CD4-positive, alpha-beta T cell treated with Interleukin-15 for 1 hour (primary cell): ENCODE measurements at regions not wholly inside any gene's neighbourhood (a gene's known extent, or its start where the extent isn't known, plus 50 kb on each side); places are given as distances from the start of the nearest gene placed in this dataset.

ENCODE experiments used
- DNase-seq: peaks from one replicate; pipeline ENCODE4 v3.0.0-alpha.2; 2020

DNA sequence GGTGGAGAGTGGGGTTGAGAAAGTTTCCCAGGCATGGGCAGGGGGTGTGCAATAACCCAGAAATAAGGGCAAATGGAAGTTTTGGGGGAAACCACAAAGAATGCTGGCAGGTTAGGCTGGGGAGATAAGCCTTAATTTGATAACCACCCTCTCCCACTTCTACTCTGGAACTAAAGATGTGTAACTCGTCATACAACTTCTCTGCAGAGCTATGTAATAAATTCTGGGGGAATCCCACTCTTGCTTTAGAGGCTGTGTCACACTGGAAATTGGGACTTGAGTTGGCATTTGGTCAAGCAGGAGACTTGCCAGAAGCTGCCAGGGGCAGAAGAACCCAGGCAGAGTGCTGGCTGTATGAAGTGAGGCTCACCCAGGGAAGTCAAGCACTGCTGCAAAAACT is 170.9 kb upstream of the CPEB2 start:
- DNase-seq: no peak

DNA sequence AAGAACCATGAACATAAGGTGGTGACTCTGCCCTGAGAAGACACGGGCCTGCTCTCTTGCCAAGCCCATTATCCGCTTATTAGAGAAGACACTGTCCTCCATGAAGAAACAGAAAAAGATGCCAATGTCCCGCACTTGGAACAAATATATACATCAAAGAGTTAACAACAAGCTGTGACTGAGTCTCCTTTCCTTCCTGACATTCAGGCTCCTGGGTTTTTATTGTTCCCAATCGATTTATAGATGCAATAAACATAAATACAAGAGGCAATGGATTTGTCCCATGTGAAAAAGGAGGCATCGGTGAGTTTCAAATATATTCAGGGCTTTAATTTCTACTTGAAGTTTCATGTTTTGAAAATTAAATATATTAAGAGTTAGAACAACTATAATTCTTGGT is 169.2 kb upstream of the CPEB2 start:
- no peak for DNase-seq

DNA sequence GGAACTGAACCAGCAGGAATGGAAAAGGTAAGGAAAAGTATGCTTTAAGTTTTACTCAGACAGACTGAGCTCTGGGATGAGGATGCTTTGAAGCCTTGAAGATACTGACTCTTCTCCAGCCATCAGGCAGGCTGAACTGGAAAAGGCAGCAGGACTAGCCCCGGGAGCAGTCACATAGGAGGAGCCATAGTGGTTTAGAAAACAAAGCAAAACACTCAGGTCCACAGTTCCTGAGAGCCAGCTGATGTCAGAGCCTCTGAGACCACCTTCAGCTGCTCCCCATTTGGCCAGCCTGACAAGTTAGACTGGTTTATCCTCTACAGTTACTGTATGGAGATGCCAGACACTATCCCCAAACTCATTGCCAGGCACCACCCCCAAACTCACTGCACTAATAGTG is 167.9 kb upstream of the CPEB2 start:
- DNase-seq: no peak

DNA sequence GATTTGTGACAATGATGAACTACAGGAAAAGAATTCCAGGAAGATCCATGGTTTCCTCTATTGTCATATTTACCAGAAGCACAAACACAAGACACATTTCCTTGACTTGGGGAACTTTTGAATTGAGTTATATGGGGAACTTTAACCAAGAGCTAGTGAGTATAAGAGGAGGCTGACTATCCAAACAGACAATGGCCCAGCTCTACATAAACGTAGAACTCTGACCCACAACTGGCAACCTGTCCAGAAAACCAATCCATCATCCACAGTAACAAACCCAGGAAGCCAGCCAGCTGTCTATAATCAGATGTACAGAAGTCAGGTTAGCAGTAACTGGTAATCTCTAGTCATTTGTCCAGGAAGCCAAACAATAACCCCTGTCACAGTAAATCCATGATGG is 167.0 kb upstream of the CPEB2 start:
- DNase-seq: no peak

DNA sequence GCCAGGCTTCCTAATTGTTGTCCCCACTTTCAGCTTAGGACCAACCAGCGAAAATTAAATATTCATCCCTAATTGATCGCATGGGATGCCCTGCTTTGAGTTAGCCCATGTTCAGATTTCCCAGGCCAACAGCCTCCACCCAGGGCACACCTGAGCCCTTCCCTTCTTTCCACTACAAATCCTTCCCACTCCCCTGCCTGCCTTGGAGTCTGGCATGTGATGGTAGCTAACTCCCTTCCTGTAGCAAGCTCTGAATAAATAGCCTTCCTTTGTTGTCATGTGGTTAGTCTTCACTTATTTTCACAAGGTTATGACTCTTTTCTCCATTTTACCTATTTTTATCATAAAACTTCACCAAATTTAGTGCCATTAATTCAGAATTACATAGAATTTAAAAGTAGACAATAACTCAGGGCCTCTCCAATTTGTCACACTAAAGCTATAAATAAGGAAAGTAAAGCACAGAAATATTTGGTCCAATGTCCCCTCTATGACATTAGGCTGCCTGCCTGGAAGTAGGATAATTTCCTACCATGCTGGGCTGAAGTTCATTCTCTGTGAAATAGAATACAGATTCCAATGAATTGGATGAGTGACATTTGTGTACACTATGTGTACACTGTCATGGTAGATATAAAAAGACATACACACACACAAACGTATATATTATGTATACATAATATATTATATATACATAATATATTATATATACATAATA is 166.4 kb upstream of the CPEB2 start:
- DNase-seq: no peak

DNA sequence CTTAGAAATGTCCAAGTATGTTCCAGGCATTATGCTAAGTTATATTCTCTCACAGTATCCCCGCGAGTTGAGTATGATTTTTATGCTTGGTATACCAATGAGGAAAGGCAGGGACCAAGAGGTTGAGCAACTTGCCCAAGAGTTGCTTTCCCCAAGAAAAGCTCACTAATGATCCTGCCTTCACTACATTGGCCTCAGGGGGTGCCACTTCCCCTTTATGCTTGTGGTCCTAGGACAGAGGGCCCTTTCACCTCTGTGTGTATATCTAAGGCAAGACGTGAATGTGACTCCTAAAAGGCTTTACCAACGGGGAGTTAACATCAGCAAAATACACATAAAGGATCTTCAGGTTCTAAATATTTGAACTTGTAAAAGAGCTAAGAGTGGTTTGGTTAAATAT is 164.4 kb upstream of the CPEB2 start:
- DNase-seq: no peak

DNA sequence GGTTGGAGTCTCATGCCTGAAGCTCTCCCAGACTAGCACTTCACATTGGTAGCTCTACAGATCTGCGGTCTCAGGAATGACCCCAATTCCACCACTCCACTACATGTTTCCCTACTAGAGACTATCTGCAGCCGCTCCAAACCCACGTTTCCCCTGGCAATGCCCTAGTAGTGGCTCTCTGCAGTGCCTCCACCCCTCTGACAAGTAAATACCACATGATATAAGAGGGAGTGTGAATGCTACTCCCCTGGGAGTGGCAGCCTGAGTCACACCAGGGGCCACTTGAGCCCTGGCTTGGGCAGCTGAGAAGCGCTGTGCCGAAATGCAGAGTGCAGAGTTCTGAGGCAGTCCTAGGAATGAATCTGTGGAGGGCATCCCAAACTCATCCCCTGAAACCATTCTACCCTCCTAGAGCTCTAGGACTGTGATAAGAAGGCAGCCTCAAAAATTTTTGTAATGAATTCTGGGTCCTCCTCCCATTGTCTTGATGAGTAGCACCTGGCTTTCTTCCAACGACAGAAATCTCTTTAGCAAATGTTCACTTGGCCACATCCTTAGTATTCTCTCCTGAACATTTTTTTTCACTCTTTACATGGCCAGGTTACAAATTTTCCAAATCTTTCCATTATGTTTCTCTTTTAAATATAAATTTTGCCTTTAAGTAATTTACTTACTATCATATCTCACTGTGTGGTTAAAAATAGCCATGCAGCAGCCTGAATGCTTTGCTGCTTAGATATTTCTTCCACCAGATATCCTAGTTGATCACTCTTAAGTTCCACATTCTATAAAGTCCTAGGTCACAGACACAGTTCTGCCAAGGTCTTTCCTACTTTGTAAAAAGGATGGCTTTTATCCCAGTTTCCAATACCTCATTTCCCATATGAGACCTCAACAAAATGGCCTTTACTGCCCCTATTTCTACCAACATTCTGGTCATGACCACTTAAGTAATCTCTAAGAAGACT is 160.2 kb upstream of the CPEB2 start:
- DNase-seq: no peak

DNA sequence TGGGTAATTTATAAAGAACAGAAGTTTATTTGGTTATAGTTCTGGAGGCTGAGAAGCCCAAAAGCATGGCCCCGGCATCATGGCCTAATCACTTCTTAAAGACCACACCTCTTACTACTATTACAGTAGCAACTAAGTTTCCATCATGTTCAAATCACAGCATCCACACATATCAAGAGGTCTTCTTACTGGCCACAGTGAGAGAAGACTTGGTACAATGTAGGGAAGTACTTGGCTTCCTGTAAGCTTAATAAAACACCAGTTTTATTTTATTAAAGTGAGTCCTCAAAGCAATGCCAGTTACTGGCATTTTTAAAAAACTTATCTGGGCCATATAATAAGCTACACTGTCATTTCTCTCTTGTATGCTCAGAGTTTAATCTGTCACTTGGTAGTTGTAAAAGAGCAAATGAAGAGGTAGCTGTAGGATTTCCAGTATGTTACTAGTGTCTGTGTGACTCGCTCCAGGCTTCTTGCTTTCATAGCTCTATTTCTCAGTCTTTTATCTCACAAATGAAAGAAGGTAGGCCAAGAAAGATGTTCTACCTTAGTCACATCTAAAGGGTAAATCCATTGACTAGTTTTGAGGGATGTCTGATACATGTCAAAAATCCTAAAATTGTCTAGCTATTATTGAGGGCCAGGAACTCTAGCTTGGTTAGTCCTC is 159.2 kb upstream of the CPEB2 start:
- DNase-seq: no peak

DNA sequence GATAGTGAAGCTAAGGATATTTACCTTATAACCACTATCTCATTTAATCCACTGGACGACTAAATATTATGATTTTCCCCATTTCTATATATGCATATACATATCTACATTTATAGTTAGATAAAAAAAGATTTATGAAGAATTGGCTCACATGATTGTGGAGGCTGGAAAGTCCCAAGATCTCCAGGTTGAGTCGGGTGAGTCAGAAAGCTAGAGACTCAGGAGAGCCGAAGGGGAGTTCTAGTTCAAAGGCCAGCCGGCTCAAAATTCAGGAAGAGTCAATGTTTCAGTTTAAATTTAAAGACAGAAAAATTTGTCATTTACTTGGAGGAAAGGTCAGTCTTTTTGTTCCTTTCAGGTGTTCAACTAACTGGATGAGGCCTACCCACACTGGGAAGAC is 158.2 kb upstream of the CPEB2 start:
- no peak for DNase-seq

DNA sequence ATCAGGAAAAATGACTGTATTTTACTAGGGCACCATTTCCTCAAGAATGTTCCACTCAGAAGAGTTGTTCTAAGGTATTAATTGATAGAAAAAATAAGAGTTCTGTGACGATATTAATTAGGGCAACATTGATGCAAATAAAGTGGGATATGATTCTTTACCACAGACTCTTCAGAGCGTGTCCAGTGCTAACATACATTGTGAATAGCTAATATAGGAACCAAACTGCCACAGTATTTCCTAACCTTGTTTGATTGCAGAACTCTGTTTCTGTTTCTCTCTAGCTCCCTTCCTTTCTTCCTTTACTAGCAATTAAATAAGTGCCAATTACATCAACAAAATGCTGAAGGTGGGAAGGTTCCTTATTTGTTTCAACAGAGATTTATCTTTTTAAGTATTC is 154.1 kb upstream of the CPEB2 start:
- DNase-seq: no peak

DNA sequence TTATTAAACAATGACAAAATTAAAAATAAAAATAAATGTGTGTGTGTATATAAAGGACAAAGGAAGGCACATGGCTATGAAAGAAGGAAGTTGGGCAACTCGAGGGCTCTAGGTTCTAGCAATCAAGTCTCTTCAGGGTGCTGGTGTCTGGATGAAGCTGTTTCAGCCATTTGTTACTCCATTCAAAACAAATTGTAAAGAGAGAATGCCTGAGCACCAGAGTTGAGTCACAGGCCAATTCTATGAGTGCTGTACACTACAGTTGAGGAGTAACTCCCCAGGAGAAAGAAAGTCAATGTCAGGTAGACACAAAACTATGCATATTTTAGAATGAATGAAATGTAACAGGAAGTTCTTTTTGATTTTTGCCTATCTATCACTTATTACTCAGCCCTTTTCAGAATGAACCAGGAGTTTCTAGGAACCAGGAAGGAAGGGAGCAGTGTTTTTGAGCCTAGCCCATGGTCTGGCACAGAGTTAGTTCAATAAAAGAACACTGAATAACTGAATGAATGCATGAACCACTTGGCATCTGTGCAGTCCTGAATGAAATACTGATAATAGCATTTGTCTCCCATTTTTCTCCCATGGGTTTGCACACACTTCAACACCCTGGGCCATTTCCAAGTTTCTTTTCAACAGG is 151.7 kb upstream of the CPEB2 start:
- no peak for DNase-seq

DNA sequence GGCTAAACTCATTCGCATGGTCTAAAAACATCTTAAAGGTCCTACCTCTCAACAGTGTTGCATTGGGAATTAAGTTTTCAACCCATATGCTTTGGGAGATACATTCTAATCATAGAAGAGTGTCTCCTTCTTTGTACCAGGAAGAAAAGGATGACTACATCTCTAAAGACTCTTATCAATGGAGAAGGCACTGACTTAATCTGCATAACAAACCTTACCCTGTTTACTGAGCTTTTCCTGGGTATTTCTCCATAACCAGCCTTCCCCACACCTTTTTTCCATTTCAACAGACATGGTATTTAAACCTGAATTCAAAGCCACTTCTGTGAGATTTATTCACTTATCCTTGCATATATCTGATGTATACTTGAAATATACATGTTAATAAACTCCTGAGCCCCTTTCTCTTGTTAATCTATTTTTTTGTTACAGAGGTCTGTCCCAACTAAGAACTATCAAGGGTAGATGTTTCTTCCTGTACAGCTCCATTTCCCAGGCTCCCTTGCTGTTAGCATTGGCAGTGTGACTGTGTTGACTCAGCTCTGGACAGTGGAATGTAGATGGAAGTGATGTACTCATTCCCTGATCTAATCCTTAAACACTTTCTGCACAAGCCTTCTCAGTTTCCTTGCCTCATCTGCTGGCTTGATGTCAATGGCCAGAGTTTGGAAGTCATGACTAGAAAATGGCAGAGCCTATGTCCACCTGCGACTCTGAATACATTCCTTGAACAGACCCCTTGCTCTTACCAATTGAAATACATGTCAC is 148.9 kb upstream of the CPEB2 start:
- no peak for DNase-seq

DNA sequence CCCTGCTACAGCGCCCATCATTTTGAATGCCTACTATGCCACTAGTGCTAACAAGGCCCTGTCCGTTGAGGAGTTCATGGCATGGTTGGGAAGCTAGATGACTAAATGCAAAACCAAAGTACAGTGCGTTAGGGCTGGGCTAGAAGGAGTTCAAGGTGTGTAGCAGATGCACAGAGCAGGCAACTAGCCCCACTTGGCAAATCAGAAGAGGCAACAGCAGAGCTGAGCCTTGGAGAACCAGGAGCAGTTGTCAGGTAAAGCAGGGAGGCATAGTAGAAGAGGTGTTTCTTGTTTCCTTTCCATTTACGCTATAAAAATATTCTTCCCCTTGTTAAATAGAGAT is 146.6 kb upstream of the CPEB2 start:
- DNase-seq: no peak

DNA sequence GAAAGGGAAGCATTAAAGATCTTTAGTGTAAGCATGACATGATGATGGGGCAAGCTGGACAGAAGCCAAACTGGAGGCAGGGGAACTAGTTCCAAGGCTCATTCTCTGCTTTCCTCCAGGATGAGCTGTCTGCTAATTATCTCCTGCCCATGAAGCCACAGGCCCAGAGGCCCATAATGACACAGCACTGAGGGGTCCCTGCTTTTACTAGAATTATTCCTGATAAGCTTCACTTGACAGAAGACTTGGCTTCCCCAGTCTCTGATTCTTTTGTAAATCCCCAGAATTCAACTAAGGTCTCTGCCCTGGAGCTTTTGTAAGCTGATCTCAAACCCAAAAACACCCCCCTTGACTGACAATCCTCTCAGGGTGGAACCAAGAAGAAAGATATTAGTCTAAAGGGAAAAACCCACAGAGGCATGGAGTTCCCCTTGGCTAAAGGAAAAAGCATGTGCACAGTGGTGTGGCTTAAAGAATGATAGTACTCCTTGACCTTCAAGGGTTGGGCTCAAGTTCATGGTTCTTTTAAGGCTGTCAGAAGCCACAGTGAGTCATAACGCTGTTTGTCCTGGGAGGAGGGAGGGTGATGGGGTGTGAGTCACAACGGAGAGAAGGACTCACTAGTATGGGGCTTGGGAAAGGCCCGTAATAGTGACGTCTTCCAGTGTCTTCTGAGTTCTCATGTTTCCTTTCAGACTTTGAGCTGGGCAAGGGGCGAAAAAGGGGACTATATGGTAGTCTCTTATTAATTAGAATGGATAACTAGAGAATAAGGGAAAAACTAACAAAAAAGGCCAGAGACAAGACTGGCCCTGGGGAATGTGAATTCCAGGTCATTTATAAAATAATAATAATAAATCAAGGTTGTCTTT is 146.0 kb upstream of the CPEB2 start:
- DNase-seq: peak; percentile 74

DNA sequence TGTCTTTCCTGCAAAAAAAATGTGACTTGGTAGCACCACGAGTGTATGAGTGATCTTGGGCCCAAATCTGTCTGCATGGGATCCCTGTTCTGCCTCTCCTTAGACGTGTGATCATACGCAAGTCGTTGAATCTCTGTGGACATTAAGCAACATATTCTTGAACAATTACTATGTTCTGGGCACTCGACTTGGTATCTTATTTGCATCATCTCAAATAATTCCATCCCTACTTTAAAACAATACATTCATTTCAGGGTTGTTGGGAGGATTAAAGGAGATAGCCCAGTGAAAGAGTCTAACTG is 145.4 kb upstream of the CPEB2 start:
- no peak for DNase-seq

DNA sequence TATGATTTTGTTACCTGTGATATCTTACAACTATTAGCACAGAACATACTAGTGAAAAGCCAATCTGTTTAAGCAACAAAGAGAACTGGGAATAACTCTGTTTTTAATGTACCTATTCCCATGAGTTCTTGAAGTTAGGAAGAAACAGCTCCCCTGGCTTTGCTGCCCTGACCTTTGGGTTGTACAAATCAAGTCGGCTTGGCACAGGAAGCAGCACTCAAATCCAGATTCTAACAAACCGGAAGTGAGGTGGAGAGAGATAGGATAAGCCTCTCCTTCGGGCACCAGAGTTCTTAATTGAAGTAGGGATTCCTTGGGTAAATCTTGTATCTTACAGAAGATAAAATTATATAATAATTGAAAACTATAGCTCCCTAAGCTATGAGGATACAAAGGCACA is 144.8 kb upstream of the CPEB2 start:
- DNase-seq: no peak

DNA sequence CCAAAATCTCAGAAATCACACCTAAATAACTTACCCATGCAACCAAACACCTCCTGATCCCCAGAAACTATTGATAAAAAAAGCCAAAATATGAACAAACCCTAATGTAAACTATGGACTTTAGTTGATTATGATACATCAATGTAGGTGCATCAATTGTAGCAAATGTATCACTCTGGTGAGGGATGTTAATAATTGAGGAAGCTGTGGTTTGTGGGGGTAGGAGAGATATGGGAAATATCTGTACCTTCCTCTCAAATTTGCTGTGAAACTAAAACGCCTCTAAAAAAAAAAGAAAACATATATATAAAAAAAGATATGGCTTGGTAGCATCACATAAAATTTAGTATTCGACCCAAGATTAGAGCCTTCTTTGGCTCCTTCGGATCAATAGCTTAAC is 144.3 kb upstream of the CPEB2 start:
- DNase-seq: no peak

DNA sequence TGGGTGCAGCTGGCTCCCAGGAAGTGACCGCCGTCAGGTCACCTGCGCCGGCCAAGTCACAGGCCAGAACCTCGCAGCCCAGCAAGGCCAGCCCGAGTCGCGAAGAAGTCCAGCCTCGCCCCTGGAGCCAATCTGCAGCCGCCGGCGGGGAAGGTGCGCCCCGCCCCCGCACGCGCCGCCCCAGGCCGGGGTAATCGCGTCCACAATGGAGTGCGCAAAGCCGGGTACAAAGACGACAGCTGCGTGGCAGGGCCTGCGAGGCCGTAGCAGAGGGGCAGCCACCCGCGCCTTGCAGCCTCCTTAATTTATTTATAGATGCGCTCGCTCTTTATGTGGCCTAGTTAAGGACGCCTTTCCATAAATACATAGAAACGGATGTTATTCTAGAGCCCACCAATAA is 139.4 kb upstream of the CPEB2 start:
- DNase-seq: no peak

DNA sequence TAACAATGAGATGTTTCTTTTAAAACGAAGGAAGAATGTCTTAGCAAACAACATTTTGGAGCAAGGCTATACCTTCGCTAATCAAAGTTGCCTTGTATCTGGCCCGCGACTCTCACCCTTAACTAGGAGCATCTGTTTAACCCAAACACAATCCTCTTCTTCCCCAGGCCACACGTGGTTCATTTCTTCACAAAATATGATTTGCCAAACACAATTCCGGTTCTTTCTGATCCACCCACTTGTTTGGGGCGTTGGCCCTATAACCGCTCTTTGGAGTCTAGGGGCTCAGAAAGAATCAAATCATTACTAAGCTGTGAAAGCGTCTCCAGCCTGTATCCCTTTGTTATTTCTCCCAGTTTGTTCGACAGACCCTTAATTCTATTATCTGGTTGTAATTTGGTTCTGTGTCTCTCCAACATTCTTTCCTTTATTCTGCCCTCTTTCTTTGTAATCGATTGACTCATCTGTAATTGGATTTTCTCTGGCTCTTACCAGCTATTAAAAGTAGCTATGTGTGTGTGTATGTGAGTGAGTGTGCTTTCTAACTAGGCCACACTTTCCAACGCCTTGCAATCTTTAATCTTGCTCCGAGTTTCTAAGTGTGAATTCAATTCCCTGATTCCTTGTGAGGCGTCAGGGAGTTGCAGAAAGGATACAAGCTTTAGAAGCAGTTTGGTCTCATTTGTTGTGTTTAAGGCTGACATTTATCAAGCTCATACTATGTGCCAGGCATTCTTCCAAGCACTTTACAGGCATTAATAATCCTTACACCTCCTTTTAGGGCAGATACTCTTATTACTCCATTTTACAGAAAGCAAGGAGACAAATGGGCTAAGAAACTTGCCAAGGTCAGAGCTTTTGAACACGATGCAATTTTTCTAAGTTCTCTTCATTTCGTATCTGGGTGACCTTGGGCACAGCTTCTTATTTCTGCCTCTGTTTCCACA is 138.6 kb upstream of the CPEB2 start:
- DNase-seq: no peak

DNA sequence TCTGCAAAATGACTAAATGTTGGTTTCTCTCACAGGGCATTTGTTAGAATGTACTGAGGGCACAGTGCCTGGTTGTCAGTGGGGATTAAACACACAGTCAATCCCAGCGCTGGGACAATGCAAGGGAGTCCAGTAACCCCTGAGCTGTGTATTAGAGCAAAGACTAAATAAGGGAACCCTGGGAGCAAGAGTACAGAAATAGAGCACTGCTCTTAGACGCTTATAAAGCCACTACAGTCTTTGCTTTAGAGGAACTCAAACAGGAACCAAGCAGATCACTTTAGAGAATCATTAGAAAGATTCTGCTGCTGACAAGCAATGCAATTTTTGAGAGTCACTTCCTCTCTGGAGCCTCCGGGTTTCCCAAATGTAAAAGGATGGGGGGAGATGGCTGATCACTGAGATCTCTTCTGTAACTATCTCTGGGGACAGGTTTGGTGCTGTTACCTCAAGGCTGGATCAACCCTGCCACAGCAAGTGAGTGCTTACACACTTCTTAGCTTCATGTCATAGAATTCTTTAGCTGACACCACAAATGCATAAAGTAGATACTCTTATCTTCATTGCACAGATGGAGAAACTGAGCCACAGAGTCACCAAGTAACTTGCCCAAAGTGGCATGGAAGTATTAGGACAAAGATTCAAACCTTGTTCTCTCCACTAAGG is 137.8 kb upstream of the CPEB2 start:
- no peak for DNase-seq
